ENCODE measurements at regions not wholly inside any gene's neighbourhood (a gene's known extent, or its start where the extent isn't known, plus 50 kb on each side); places are given as distances from the start of the nearest gene placed in this dataset.
"Not testable (repeated sequence)": the region's sequence is repeated elsewhere in the genome, so short reads cannot be mapped to it uniquely, and the experiment has no call there.

DNA sequence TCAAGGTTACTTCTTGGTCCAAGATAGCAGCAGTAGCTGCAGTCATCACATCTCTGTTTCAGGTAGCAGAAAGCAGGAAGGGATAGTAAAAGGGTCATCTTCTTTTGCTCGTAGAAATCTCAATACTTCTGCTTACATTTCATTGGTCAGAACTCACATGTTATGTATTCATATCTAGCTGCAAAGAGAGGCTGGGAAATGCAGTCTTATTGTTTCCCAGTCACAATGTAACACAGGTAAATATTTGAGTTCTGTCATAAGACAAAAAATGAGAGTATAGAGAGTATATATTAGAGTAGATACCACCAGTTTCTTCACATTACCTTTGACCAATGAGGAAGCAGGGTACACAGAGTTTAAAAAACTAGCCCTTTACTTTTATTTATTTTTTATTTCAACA, 132.4 kb upstream of the ITGA6 start:
- DNase-seq = no peak

DNA sequence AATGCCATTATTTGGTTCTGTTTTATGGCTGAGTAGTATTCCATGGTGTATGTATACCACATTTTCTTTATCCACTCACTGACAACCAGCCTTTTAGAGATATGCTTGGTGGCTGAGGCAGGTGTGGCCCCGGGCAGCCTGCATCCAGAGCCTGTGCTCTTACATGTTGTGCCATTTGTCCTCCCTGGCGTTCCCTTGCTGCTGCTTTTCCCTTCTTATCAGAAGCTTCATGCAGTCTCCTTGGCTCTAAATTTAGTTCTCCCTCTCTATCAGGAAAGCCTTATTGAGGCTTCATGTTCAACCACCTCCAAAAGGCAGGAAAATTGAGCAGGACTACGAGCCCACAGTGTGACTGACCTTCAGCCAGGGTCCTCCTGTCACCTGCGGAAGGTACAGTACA, 131.7 kb upstream of the ITGA6 start:
- DNase-seq = no peak

DNA sequence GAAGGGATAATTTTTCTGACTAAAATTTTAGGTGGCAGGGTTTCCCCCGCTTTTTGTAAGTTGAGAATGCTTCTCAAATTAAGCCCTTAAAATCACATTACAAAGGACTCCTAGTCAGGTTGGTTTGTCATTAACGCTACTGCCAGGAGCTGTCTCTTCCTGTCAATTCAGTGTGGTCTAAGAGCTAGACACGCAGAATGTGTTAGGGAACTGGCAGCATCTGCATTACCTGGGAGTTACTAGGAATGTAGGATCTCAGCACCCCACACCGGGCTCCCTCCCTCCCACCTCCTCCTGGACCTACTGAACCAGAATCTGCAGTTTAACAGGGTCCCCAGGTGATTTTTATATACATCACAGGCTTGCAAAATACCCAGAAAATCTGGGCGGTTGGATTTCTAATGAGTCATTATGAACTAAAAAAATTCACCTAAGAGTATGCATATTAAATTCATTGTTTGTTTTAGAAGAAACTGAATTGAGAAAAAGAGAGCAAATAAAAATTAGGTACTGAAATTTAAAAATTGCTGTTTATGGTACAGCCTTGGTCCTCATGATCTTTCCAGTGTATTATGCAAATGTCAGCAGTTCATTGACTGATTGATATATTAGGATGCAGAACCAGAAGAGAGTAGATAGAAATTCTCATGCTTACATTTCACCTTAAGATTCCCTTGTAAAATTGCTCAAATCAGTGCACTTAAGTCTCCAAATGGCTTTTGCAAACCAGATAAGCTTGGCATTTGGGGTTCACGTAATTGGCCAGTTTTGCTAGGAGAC, 130.9 kb upstream of the ITGA6 start:
- no peak for DNase-seq

DNA sequence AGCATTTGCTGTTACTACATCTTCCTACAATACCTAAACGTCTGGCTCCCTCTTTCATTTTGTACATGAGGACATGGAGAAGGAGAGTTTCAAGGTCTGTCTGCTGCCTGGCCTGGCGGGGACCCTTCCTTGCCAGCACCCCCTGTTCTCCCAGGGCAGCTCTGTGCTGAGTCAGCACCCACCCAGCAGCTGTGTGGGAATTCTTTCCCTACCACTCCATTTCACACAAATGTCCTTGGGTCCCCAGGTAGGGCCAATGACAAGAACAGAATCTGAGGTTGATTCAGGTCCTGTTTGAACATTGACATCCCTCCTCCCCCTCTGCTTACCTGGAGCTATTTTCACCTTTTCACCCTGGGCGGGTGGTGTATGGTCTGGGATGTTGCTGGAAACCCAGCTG, 129.9 kb upstream of the ITGA6 start:
- no peak for DNase-seq

DNA sequence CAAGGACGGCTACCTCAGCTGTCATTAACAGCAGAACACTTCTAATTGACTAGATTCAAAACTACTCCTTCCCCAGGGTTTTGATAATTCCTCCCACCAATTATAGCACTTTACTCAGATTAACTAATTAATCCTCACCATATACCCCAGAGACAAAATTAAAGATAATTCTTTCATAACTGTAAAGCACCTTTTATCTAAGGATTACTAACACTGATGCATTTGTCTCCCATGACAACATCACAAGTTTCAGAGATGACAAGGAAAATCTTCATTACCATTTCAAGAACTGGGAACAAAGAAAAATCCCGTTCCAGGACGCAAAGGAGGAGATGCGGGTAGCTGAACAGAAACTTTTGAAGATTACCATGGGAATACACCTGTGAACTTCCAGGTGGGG, 129.4 kb upstream of the ITGA6 start:
- DNase-seq = no peak

DNA sequence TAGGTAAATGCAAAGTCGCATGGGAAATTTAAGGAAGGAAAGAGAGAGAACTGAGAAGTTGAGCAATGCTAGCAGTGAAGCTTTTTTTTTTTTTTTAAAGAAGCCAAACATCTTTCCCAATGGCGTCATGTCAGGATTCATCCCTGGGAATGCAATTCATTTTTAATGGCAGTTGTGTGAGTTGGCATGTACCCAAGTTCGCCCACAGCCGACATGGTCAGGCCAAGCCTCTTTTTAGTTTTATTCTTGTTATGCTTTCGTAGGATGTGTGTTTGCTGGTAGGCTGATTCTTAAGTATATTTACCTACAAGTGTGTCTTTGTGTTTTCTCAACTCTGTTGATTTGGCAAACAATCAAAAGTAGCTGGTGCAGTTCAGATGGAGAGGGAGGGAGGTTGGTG, 127.6 kb upstream of the ITGA6 start:
- DNase-seq = peak; percentile 68

DNA sequence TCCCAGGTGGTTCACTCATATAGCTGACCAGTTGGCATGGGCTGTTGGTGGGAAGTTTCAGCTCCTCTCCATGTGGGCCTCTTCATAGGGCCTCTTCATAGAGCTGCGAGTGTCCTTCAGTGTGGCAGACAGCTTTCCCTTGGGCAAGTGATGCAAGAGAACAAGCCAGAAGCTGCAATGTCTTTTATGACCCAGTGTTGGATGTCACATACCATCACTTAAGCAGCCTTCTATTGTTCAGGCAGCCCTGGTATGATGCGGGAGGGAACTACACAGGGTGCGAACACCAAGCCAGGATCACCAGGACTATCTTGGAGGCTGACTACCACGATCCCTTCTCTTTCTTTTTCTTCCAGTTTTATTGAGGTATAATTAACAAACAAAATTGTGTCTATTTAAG, 126.5 kb upstream of the ITGA6 start:
- no peak for DNase-seq

DNA sequence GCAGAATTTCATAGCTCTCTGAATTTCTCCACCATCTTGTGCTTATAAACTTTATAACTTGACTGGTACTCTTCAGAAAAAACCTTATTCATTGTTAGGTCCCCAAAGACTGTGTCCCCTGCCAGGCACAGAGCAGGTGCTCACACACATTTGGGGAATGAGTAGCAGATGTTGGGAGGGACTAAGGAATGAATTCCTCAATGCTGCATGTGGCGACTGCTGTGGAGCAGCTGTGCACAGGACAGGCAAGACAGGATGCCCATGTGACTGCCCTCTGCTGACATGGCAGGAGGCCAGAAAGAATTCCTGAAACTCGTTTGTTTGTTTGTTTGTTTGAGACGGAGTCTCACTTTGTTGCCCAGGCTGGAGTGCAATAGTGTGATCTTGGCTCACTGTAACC, 122.3 kb upstream of the ITGA6 start:
- DNase-seq = no peak

DNA sequence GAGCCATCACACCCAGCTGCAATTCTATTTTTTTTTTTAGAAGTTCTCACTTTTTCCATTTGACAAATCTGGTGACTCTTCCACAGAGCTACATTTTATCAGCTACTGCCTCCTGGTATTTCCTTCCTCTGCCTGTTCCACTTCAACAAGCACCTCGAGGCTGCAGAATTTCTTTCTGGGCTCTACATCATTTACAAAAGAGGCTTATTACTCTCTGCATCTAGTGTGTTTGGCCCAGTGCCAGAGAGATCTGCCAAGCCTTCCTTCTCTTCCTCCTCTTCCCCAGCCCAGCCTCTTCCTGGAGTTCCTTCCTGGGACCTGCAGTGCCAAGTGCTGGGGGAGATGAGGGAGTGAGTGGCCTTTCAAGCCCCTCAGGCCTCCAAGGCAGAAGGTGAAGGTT, 119.6 kb upstream of the ITGA6 start:
- DNase-seq = peak; percentile 17

DNA sequence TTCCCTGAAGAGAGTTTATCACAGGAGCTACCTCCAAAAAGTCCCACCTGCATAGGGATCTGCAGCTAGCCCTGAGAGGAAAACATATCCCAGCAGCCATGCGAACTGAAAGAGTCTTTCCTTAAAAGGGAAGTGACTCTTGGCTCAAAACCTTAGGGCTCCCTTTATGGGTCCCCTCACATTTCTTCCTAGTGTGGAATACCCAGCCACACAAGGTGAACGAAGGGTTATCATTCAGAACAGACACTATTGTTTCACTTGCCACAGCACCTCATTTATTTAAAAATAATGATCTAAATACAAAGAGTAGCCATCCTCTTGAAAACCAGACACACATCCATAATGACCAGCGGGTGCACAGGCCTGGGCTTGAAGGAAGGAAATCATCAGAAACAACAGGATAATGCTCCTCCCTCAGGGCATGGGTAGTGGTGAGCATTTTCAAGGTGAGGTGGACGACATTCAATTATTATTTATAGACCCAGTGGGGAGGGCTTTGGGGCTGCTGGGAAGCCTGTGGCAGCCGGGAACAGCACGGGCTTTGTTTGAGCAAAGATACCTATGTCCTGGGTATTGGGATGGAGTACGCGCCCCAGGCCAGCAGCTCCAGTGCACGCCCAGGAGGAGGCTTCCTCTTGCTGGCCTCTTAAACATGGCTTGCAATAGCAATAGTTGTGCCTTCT, 119.0 kb upstream of the ITGA6 start:
- no peak for DNase-seq

DNA sequence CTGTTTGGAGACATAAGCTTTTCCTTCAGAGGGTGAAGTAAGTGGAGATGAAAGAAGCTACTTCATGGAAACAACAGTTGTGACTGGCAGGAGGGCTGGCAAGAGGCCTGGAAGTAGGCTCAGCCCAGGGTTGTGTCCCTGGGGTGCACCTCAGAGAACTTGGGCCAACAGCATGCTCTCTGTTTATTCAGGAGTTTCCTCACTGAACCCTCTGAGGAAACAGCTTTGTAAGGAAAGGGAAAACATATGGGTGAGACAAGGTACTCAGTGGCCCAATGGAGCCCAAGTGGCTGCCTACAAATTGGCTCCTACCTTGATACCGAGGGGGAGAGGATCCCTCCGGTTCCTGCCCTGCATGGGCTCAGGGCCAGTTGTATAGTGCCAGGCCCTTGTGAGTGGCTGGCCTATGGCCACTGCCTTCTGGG, 115.5 kb upstream of the ITGA6 start:
- no peak for DNase-seq

DNA sequence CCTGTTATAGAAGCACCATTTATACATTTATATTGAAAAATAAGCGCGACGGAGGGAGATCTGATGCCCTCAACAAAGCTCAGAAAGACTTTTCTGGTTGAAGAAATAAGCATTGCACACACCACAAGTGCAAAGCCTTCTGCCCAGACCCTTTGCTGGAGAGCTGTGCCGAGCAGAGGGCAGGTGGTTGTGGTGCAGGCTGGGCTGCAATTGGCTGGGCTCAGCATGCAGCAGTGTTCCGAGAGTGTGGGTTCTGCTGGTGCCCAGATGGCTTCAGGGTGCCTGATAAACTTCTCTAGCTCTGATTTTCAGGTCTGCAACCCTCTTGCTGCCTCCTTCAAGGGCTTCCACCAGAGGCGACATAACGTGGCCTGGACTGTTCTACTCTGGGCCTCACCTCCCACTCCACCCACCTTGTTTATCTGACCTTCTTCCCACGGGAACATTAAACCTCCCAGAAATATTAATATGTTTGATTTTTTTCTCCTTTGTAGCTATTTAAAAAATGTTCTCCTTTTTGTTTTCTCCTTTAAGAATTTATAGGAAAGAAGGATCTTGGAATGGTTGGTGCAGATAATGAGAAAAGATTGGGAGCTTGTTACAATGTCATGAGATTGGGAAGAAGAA, 113.6 kb upstream of the ITGA6 start:
- no peak for DNase-seq

DNA sequence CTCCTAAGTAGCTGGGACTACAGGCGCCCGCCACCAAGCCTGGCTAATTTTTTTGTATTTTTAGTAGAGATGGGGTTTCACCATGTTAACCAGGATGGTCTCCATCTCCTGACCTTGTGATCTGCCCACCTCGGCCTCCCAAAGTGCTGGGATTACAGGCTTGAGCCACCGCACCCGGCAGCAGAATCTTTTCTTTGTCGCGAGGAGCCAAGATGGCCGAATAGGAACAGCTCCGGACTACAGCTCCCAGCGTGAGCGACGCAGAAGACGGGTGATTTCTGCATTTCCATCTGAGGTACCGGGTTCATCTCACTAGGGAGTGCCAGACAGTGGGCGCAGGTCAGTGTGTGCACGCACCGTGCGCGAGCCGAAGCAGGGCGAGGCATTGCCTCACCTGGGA, 112.3 kb upstream of the ITGA6 start:
- not testable (repeated sequence) for DNase-seq

DNA sequence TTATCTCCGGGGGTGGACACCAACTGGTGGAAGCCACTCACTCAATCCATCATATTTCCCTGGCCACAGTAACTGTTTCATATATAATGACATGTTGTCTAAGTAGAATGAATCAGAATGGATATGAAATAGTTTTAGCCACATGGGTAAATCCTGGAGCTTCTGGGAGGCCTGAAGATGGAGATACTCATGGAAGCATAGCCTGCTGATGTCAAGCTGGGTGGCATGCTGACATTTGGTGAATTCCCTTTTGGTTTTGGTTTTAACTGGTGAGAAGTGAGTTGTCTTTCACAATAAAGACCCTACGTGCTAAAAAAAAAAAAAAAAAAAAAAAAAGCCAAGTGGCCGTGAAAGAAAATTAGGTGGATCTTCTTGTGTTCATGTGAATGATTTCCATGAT, 105.3 kb upstream of the ITGA6 start:
- no peak for DNase-seq

DNA sequence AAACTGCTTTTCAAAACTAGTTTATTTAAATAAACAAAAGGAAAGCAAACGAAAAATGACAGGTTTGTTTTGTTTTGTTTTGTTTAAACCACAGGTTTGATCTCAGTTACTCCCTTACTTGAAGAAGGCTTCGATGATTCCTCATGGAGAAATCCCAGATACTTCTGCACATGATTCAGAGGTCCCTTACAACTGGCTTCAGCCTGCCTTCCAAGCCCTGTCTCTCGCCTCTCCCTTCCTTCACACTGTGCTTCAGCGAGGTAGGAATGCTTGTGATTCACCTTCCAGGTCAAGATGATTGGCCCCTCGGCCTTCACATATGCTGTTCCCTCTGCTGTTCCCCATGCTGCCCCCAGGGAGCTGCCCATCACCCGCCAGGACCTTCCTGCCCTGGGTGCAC, 104.1 kb upstream of the ITGA6 start:
- no peak for DNase-seq

DNA sequence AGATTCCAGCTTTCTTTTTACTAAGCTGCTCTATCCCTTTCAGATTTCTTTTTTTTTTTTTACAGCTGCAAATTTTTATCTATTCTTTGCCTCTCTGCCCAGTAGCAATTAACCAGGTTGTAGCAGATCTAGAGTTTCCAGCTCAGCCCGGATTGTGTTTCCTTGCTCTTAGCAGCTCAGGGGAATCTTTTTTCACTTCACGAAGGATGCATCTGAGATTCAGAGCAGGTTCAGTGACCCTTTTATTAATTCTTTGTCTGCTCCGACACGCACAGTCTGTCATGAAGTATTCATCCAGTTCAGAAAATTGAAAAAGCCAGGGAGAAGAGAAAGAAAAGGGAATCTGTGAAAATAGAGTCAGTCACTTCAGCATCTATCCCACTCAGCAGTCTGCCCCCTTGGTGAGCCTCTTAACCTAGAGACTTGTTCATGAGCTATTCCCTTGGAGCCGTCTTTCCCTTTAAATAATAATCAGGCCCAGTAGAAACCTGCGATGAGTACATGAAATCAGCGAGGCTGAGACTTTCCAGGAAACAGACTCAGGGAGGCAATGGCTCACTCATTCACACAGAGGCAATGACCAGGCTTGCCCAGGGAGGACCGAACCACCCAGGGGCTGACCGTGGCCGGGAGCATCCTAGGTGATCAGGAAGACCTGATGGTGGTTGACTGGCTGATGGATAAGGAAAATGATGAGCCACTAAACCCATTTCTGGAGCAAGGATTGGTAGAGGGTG, 103.4 kb upstream of the ITGA6 start:
- no peak for DNase-seq

DNA sequence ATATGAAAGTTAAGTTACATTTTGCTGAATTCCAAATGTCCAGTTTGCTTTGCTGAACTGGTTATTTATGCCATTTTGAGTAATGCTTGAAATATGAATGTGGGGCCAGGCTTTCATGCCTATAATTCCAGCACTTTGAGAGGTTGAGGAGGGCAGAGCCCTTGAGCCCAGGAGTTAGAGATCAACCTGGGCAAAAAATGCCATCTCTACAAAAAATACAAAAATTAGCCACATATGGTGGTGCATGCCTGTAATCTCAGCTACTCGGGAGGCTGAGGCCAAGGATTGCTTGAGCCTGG, 101.2 kb upstream of the ITGA6 start:
- no peak for DNase-seq

DNA sequence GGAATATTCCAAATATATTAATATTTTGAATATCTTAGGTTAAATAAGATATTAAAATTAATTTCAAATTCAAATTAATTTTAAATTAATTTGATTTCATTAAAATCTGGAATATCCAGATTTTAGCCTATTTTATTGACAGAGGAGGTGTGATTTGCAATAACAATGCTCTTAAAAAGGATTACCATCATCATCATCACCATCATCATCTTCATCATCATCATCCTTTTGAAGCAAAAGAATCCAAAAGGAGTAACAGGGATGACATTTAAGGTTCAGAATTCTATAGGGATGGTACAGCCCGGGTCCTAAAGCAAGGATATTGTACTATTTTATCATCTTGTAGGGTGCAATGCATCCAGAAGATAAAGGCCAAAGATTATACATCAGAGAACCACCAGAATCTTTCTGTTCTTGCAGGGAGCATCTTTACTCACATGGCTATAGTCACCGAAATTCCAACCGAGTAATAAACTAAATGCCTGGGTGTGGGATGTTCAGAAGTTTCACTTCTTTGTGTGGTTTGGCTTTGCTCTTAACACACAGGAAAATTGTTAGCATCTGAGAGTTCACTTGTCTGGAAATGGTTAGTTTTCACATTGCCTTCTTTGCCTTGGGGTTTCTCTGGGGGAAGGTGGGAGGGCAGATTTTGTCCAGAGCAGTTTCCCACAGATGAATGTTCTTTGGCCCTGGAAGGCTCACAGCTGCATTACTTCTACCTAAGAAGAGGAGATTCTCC, 99.1 kb upstream of the ITGA6 start:
- DNase-seq = no peak

DNA sequence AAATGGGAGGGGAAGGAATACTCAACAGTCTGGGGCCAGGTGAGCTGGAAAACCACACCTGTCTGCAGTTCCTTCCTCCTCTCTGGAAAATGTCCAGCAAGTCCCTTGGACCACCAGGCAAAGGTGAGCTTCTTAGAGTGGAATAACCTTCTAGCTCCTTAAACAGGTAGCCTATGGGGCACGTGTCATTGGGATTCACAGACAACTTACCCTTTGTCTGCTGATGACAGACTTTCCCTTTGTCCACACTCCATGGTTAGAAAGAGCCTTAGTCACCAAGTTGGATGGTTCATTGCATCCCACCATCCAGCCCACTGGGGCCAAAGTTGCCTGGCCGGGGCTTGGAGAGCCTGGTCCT, 98.0 kb upstream of the ITGA6 start:
- DNase-seq = no peak

DNA sequence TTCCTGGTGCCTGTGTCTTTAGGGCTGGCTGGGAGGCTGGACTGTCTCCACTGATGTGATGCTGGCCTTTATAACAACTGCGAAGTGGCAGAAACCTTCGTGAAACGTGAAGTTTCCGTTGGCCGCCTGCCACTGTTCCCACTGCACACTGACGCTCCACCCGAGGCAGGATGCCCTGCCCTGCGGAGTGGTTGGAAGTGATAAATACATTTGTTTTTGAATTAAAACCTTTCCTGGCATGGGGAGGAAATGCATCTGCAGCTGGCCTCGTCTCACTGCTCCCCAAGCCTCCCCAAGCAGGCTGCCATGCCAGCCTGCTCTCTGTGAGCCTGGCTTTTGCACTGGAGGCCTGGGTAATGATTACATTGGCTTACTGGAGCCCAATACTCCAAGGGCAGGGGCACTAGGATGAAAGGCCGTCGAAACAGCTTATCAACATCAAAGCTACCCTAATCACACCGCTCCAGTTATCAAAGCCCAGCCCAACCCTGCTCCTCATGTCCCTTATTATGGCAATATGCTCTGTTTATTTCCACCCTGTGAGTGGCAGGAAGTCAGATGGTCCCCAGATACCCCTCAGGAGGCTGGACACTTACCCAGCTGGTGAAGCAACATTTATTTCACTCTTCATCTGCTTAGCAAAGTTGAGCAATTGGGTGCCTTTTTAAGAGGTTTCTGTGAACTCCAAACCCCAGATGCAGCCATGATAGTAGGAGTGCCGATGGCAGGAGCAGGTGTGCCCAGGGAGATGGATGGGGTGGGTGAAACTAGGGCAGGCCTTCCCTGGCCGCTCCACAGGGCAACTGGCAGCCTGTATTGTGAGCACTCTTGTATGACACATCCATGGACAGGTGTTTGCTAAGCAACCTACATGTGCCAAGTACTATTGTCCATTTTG, 97.4 kb upstream of the ITGA6 start:
- DNase-seq = peak; percentile 76

DNA sequence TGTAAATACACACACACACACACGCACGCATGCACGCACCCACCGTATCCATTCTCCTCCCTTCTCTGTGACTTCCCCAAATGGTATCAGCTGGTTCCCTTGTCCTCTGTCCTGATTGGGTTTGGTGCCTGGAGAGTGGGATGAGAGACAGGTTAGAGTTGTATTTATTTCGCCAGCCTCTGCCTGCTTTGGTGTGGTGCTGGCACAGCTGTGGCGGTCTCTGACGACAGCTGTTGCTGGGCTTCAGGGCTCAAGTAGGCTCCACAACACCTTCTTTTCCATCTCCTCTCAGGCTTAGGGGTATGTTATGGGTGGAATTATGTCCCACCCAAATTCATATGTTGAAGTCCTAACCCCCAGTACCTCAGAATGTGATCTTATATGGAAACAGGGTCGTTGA, 94.9 kb upstream of the ITGA6 start:
- no peak for DNase-seq
